WERI-Rb-1 (cell line): ENCODE measurements at regions not wholly inside any gene's neighbourhood (a gene's known extent, or its start where the extent isn't known, plus 50 kb on each side); places are given as distances from the start of the nearest gene placed in this dataset.

ENCODE experiments used
- DNase-seq: peaks from one replicate; pipeline ENCODE4 v3.0.0-alpha.2; 2020
- H3K27ac ChIP-seq: fragments of 250-450 bp; sonication (Bioruptor Pico); 2 replicates; pipeline ENCODE4 v1.5.1; 2020; ENCODE audit warnings: mild to moderate bottlenecking, moderate library complexity
- H3K27me3 ChIP-seq: fragments of 250-450 bp; sonication (Bioruptor Pico); 2 replicates; pipeline ENCODE4 v1.5.1; 2021; ENCODE audit warnings: mild to moderate bottlenecking, low read depth, moderate library complexity; ENCODE audit not compliant: insufficient read depth, severe bottlenecking
- H3K36me3 ChIP-seq: fragments of 250-450 bp; sonication (Bioruptor Pico); 2 replicates; pipeline ENCODE4 v1.5.1; 2020; ENCODE audit warnings: mild to moderate bottlenecking, moderate library complexity
- H3K4me3 ChIP-seq: 2 replicates; pipeline ENCODE4 v1.5.1; 2011; ENCODE audit warnings: low read depth, mild to moderate bottlenecking, control low read depth, low read length
- H3K9me3 ChIP-seq: fragments of 250-450 bp; sonication (Bioruptor Pico); 2 replicates; pipeline ENCODE4 v1.5.1; 2021; ENCODE audit warnings: mild to moderate bottlenecking, moderate library complexity; ENCODE audit not compliant: severe bottlenecking
- TF ChIP-seq, protein P1 (sequence below): IDR thresholded peaks from 2 replicates; pipeline ENCODE4 v1.5.1; 2011; ENCODE audit warnings: low read depth, mild to moderate bottlenecking, control low read depth, inconsistent platforms, low read length

- H3K4me3 ChIP-seq = no peak overlapping the region
- DNase-seq = no peak
Measured at GRCh38 chr6:81328700-81329099, 423.8 kb downstream of the TENT5A start.

DNA sequence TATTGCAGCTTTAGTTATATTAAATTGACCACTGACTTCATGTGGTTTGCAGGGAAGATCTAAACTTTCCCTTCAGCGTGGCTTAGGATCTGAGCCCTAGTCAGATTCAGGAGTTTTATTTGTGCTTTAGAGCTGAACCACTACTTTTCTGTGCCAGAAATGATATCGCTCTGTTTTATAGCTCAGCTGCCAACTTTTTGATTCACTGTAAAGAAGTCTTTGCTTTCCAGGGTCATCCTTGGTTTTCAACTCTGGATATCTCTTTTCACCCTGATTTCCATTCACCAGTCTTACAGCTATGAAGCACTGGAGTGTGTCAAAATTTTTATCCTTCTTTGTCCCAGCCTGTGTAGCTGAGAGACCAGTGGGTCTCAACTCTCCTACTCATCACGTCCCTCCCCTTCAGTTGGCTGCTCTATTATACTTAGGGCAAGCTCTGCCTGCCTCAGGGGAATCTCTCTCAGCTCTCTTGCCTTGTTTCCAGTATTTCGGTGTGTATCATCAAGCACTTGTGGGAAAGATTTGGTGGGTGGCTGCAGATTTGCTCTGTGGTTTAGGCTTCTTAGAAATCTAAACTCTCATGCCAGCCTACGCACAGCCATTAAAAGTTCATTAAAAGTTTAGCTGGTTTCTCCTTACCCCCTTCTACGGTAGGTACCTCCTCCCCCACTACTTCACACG, 425.5 kb downstream of the TENT5A start:
- Histone ChIP-seq H3K36me3 (no peaks in the 10 kb centered on the region), H3K4me3 (no peak overlapping the region), H3K27me3 (no peaks in the 10 kb centered on the region), H3K9me3 (no peaks in the 10 kb centered on the region), H3K27ac (no peak overlapping the region)
- DNase-seq = no peak
- TF ChIP-seq, protein P1, sequence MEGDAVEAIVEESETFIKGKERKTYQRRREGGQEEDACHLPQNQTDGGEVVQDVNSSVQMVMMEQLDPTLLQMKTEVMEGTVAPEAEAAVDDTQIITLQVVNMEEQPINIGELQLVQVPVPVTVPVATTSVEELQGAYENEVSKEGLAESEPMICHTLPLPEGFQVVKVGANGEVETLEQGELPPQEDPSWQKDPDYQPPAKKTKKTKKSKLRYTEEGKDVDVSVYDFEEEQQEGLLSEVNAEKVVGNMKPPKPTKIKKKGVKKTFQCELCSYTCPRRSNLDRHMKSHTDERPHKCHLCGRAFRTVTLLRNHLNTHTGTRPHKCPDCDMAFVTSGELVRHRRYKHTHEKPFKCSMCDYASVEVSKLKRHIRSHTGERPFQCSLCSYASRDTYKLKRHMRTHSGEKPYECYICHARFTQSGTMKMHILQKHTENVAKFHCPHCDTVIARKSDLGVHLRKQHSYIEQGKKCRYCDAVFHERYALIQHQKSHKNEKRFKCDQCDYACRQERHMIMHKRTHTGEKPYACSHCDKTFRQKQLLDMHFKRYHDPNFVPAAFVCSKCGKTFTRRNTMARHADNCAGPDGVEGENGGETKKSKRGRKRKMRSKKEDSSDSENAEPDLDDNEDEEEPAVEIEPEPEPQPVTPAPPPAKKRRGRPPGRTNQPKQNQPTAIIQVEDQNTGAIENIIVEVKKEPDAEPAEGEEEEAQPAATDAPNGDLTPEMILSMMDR = no peak

More at GRCh38 chr6:81328700-81329099, 423.8 kb downstream of the TENT5A start:
- H3K27me3 ChIP-seq = no peaks in the 10 kb centered on the region
- no peaks in the 10 kb centered on the region for H3K9me3 ChIP-seq
- no peak overlapping the region for H3K27ac ChIP-seq
- H3K36me3 ChIP-seq = no peaks in the 10 kb centered on the region
- TF ChIP-seq, protein P1 = no peak

GRCh38 chr6:81309811-81310210, 442.7 kb downstream of the TENT5A start:
- H3K27ac ChIP-seq = no peak overlapping the region
- no peaks in the 10 kb centered on the region for H3K36me3 ChIP-seq
- H3K27me3 ChIP-seq = no peaks in the 10 kb centered on the region
- no peaks in the 10 kb centered on the region for H3K9me3 ChIP-seq
- TF ChIP-seq, protein P1 = no peak
- no peak overlapping the region for H3K4me3 ChIP-seq
- no peak for DNase-seq

GRCh38 chr6:81308577-81309279, 443.8 kb downstream of the TENT5A start:
- no peak overlapping the region for H3K4me3 ChIP-seq
- H3K27ac ChIP-seq = no peak overlapping the region
- H3K27me3 ChIP-seq = no peaks in the 10 kb centered on the region
- no peaks in the 10 kb centered on the region for H3K9me3 ChIP-seq
- TF ChIP-seq, protein P1 = no peak
- no peaks in the 10 kb centered on the region for H3K36me3 ChIP-seq
- DNase-seq = no peak

DNA sequence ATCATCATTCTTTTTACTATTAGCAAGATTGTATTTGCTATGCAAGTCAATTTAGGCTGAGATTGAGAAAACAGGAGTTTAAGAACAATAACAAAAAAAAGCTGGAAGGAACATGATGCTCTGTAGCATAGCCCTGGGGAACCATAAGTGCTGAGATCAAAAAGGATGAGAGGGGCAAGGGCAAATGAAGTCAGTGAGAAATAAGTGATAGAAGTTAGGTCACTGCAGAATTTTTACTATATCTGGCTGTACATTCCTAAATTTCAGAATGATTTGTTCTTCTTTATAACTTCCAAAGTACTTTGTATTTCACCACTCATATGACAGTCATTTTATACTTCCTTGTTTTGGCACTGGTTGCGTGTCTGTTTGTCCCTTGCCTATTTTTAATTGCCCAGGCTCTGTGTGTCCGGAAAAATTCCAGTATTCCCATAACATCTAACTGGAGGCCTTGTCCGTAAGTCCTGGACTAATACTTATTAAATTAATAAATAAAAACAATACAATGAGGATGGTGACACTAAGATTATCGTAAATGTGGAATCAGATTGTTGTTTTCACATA, 444.7 kb downstream of the TENT5A start:
- DNase-seq = no peak
- H3K9me3 ChIP-seq = no peaks in the 10 kb centered on the region
- TF ChIP-seq, protein P1 = no peak
- H3K27me3 ChIP-seq = no peaks in the 10 kb centered on the region
- no peaks in the 10 kb centered on the region for H3K36me3 ChIP-seq
- H3K4me3 ChIP-seq = no peak overlapping the region
- H3K27ac ChIP-seq = no peak overlapping the region
